ENCODE measurements at regions not wholly inside any gene's neighbourhood (a gene's known extent, or its start where the extent isn't known, plus 50 kb on each side); places are given as distances from the start of the nearest gene placed in this dataset.

- DNase-seq (ENCODE audit: low read depth), result no peak
- no peak overlapping the region for H3K4me3 ChIP-seq (ENCODE audit: low read depth, low read length)
- no peak for TF ChIP-seq CTCF (IDR thresholded peaks at IDR 0.05; ENCODE audit: insufficient read depth, low read depth, low read length)
These were observed 570.7 kb downstream of the PCDH7 start for GRCh38 chr4:31290836-31291235.

GRCh38 chr4:31291238-31291637 is 571.1 kb downstream of the PCDH7 start:
- DNase-seq (ENCODE audit: low read depth), result no peak
- no peak for TF ChIP-seq CTCF (IDR thresholded peaks at IDR 0.05; ENCODE audit: insufficient read depth, low read depth, low read length)
- H3K4me3 ChIP-seq (ENCODE audit: low read depth, low read length), result no peak overlapping the region

- DNase-seq (ENCODE audit: low read depth), result no peak
- TF ChIP-seq CTCF (IDR thresholded peaks at IDR 0.05; ENCODE audit: insufficient read depth, low read depth, low read length), result no peak
- H3K4me3 ChIP-seq (ENCODE audit: low read depth, low read length), result no peak overlapping the region
These were observed 574.7 kb downstream of the PCDH7 start for GRCh38 chr4:31294655-31295480.

GRCh38 chr4:31298737-31299136 is 578.6 kb downstream of the PCDH7 start:
- no peak overlapping the region for H3K4me3 ChIP-seq (ENCODE audit: low read depth, low read length)
- DNase-seq (ENCODE audit: low read depth), result no peak
- TF ChIP-seq CTCF (IDR thresholded peaks at IDR 0.05; ENCODE audit: insufficient read depth, low read depth, low read length), result no peak

GRCh38 chr4:31307029-31307428 is 586.9 kb downstream of the PCDH7 start:
- no peak for DNase-seq (ENCODE audit: low read depth)
- no peak for TF ChIP-seq CTCF (IDR thresholded peaks at IDR 0.05; ENCODE audit: insufficient read depth, low read depth, low read length)
- no peak overlapping the region for H3K4me3 ChIP-seq (ENCODE audit: low read depth, low read length)

- no peak overlapping the region for H3K4me3 ChIP-seq (ENCODE audit: low read depth, low read length)
- no peak for TF ChIP-seq CTCF (IDR thresholded peaks at IDR 0.05; ENCODE audit: insufficient read depth, low read depth, low read length)
- DNase-seq (ENCODE audit: low read depth), result no peak
These were observed 604.6 kb downstream of the PCDH7 start for GRCh38 chr4:31324814-31325213.

GRCh38 chr4:31325300-31325699 is 605.1 kb downstream of the PCDH7 start:
- no peak overlapping the region for H3K4me3 ChIP-seq (ENCODE audit: low read depth, low read length)
- no peak for DNase-seq (ENCODE audit: low read depth)
- TF ChIP-seq CTCF (IDR thresholded peaks at IDR 0.05; ENCODE audit: insufficient read depth, low read depth, low read length), result no peak
